Skin of body (tissue), 1 donor: ENCODE measurements at regions not wholly inside any gene's neighbourhood (a gene's known extent, or its start where the extent isn't known, plus 50 kb on each side); places are given as distances from the start of the nearest gene placed in this dataset.
"Not testable (repeated sequence)": the region's sequence is repeated elsewhere in the genome, so short reads cannot be mapped to it uniquely, and the experiment has no call there.

ENCODE experiments used
- DNase-seq: peaks from one replicate; lab custom pipeline; 2025; lab: John Stamatoyannopoulos, UW

GRCh38 chr15:45867281-45867680 lies 232.5 kb downstream of the SQOR start:
- no peak for DNase-seq

- DNase-seq, result no peak
These were observed 233.4 kb downstream of the SQOR start for GRCh38 chr15:45868109-45868691.

- DNase-seq, result no peak
These were observed 234.3 kb downstream of the SQOR start for GRCh38 chr15:45869034-45869668.

GRCh38 chr15:45871121-45871855 lies 236.5 kb downstream of the SQOR start:
- DNase-seq, result no peak

GRCh38 chr15:45873781-45874180 lies 239.0 kb downstream of the SQOR start:
- peak; percentile 32 for DNase-seq

- DNase-seq, result not testable (repeated sequence)
These were observed 239.7 kb downstream of the SQOR start for GRCh38 chr15:45874566-45874965.

- no peak for DNase-seq
These were observed 249.5 kb downstream of the SQOR start for GRCh38 chr15:45884289-45884688.

GRCh38 chr15:45884755-45885445 lies 250.1 kb downstream of the SQOR start:
- DNase-seq, result no peak

- no peak for DNase-seq
These were observed 251.0 kb downstream of the SQOR start for GRCh38 chr15:45885801-45886200.

GRCh38 chr15:45891766-45892165 lies 256.9 kb downstream of the SQOR start:
- DNase-seq, result no peak

GRCh38 chr15:45892182-45892581 lies 257.4 kb downstream of the SQOR start:
- no peak for DNase-seq

- no peak for DNase-seq
These were observed 268.5 kb downstream of the SQOR start for GRCh38 chr15:45903283-45903682.

GRCh38 chr15:45904019-45904418 lies 269.2 kb downstream of the SQOR start:
- no peak for DNase-seq

GRCh38 chr15:45906230-45906629 lies 271.4 kb downstream of the SQOR start:
- no peak for DNase-seq

GRCh38 chr15:45910671-45911070 lies 275.8 kb downstream of the SQOR start:
- DNase-seq, result no peak

- no peak for DNase-seq
These were observed 278.6 kb downstream of the SQOR start for GRCh38 chr15:45913451-45913850.

- DNase-seq, result no peak
These were observed 279.6 kb downstream of the SQOR start for GRCh38 chr15:45914425-45914824.

GRCh38 chr15:45918839-45919238 lies 284.0 kb downstream of the SQOR start:
- DNase-seq, result no peak

- DNase-seq, result no peak
These were observed 285.0 kb downstream of the SQOR start for GRCh38 chr15:45919806-45920205.

- no peak for DNase-seq
These were observed 286.5 kb downstream of the SQOR start for GRCh38 chr15:45921376-45921775.

- DNase-seq, result no peak
These were observed 287.1 kb downstream of the SQOR start for GRCh38 chr15:45921978-45922377.

GRCh38 chr15:45941367-45941766 lies 306.5 kb downstream of the SQOR start:
- no peak for DNase-seq
